ENCODE measurements at regions not wholly inside any gene's neighbourhood (a gene's known extent, or its start where the extent isn't known, plus 50 kb on each side); places are given as distances from the start of the nearest gene placed in this dataset.

- SMC1A ChIA-PET (ENCODE audit: uncharacterized antibody, unreplicated experiment): interaction anchor here (2.1 kb wide), 1 partner anchor 12 kb away, joined by 9 read pairs; no protein-coding TSS in a partner anchor
- CTCF ChIA-PET: interaction anchor here (0.9 to 3.6 kb wide), 2 partner anchors 10 to 12 kb away, joined by 3 to 15 read pairs; no protein-coding TSS in a partner anchor
- FAIRE-seq: no peak
Observed at GRCh38 chr15:94107652-94108051, 123.7 kb upstream of the MCTP2 start.

More at GRCh38 chr15:94107652-94108051, 123.7 kb upstream of the MCTP2 start:
- no peak overlapping the region for H3K27ac ChIP-seq (ENCODE audit: control insufficient read depth, insufficient read depth)
- no peak overlapping the region for H3K4me3 ChIP-seq
- no peak overlapping the region for H2AFZ ChIP-seq (ENCODE audit: control insufficient read depth, low read depth, low read length)
- no peaks in the 10 kb centered on the region for H3K9me3 ChIP-seq (replicated peaks; ENCODE audit: control insufficient read depth, insufficient read depth, low read length)
- WGBS (ENCODE audit: insufficient coverage, insufficient replicate concordance, low lambda C conversion rate, missing lambda C conversion rate): 0% methylated on average over 2 of the region's 2 CpGs
- intact Hi-C loops (cut with micrococcal nuclease; ENCODE audit: unreplicated experiment): no loop called here
- H3K4me2 ChIP-seq (ENCODE audit: control insufficient read depth, insufficient read depth): no peak overlapping the region
- in situ Hi-C loops (cut with MboI): loop anchor here (25.0 kb wide), 1 partner anchor 1320 kb away; no protein-coding TSS in a partner anchor
- no peaks in the 10 kb centered on the region for H3K36me3 ChIP-seq (ENCODE audit: control insufficient read depth in 2 of 2, insufficient read depth in 2 of 2, low read length in 1 of 2)
- RAD21 ChIA-PET (ENCODE audit: unreplicated experiment): no interaction called here
- POLR2A ChIA-PET: no interaction called here
- no peaks in the 10 kb centered on the region for H4K20me1 ChIP-seq (ENCODE audit: control insufficient read depth, insufficient read depth)
- no peaks in the 10 kb centered on the region for H3K79me2 ChIP-seq (ENCODE audit: control insufficient read depth, insufficient read depth, low read length)
- H3K4me1 ChIP-seq (ENCODE audit: control insufficient read depth, insufficient read depth, low read length): no peaks in the 10 kb centered on the region
- TF ChIP-seq TARDBP (IDR thresholded peaks at IDR 0.05; ENCODE audit: borderline replicate concordance) (no peak), NBN (IDR thresholded peaks at IDR 0.05) (no peak), RFX5 (IDR thresholded peaks at IDR 0.05; ENCODE audit: low read depth, low read length) (no peak), NKRF (conservative IDR thresholded peaks at IDR 0.05) (no peak), CREM (IDR thresholded peaks at IDR 0.05; ENCODE audit: low read depth) (no peak), RUNX3 (IDR thresholded peaks at IDR 0.05; ENCODE audit: low read length) (no peak)
- TF ChIP-seq, protein P1, sequence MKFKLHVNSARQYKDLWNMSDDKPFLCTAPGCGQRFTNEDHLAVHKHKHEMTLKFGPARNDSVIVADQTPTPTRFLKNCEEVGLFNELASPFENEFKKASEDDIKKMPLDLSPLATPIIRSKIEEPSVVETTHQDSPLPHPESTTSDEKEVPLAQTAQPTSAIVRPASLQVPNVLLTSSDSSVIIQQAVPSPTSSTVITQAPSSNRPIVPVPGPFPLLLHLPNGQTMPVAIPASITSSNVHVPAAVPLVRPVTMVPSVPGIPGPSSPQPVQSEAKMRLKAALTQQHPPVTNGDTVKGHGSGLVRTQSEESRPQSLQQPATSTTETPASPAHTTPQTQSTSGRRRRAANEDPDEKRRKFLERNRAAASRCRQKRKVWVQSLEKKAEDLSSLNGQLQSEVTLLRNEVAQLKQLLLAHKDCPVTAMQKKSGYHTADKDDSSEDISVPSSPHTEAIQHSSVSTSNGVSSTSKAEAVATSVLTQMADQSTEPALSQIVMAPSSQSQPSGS (IDR thresholded peaks at IDR 0.05; ENCODE audit: low read length): no peak
- H3K9ac ChIP-seq (ENCODE audit: control insufficient read depth, insufficient read depth, low read length): no peak overlapping the region
- BruUV-seq (replicated peaks): no TSS peak
- H3K27me3 ChIP-seq (replicated peaks in 1 of 2; ENCODE audit: control insufficient read depth in 2 of 2, insufficient read depth in 2 of 2, low read length in 1 of 2): no peaks in the 10 kb centered on the region
- ATAC-seq: no peak
- no peak for DNase-seq (ENCODE audit: low read depth, low spot score)

Measured in GM12878 (cell line).